ENCODE measurements at regions not wholly inside any gene's neighbourhood (a gene's known extent, or its start where the extent isn't known, plus 50 kb on each side); places are given as distances from the start of the nearest gene placed in this dataset.

- no peak for TF ChIP-seq CTCF (IDR thresholded peaks at IDR 0.05 in 4 of 5, conservative IDR thresholded peaks at IDR 0.05 in 1 of 5)
- no peak for TF ChIP-seq POLR2A (IDR thresholded peaks at IDR 0.05)
Observed at GRCh38 chr3:164683489-164683888, 394.8 kb downstream of the SI start.

Data from gastrocnemius medialis (tissue), 4 donors.